ENCODE measurements at regions not wholly inside any gene's neighbourhood (a gene's known extent, or its start where the extent isn't known, plus 50 kb on each side); places are given as distances from the start of the nearest gene placed in this dataset.
A peak's percentile ranks its signal among the peaks of the same experiment; 100 is the strongest.

- DNase-seq = no peak
Measured at GRCh38 chr13:74452881-74453280, 318.7 kb upstream of the KLF12 start.

DNA sequence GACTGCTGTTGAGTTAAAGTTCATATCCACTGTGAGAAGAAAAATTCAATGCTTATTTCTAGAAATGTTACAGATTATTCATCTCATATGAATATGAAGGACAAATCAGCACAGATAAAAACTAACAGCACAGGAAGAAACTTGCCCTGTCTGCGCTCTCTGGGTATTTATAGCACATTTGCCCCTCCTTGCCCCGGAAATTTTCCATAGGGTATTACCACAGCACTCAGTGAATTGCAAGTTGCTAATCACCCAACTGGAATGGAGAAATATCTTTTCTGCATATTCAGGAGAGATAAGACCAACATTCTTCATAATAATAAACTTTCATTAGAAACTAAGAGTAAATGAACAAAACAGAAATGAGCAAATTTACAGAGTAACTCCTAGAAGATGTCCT is 318.0 kb upstream of the KLF12 start:
- DNase-seq = peak; percentile 20

DNA sequence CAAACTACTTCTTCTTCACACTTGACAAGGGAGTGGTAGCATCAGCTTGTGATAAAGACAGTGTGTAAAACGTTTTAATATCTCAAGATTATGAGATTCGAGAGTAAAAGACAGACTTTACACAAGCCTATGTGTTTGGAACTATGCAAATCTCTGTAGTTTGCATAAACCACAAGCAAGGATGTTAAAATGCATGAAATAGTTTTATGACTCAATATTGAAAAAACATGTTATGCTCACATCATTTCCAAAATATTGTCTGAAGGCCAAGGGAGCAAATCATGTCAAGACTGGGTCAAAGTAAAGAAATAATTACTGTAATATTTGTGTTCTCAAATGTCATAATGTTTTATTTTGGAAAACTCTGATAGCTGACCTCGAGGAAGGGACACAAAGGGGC is 316.8 kb upstream of the KLF12 start:
- peak; percentile 60 for DNase-seq

GRCh38 chr13:74450525-74450845 is 316.3 kb upstream of the KLF12 start:
- DNase-seq = no peak

DNA sequence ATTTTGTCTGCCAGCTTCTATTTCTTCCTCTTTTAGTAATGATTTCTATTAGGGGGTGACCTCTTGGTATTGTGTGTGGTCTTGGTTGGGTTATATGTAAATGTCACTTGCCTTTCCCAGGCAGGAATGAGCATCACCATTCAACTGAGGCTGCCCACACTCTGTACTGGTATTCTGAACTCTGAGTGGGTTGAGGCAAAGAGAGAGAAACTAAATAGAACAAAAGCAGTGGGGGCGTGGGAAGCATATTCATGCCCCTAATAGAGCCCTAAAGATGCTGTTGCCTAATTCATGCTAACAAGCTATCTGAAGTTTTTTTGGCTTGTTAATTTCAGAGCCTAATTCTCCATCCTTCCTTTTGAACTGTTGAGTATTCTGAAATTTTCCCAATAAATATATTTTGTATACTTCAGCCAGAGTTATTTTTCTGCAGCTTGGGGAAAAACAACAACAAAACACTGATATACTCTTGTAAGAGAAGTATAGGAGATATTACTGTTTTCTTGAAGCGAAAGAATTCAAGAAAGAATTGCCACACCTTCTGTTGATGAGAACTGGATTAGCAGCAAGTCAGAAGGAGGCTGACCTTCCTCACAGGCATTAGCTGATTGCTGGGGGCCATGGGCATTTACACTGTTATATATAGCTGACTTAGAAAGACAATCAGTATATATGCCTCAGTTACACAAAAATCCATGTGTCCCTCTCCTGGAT is 315.8 kb upstream of the KLF12 start:
- no peak for DNase-seq

DNA sequence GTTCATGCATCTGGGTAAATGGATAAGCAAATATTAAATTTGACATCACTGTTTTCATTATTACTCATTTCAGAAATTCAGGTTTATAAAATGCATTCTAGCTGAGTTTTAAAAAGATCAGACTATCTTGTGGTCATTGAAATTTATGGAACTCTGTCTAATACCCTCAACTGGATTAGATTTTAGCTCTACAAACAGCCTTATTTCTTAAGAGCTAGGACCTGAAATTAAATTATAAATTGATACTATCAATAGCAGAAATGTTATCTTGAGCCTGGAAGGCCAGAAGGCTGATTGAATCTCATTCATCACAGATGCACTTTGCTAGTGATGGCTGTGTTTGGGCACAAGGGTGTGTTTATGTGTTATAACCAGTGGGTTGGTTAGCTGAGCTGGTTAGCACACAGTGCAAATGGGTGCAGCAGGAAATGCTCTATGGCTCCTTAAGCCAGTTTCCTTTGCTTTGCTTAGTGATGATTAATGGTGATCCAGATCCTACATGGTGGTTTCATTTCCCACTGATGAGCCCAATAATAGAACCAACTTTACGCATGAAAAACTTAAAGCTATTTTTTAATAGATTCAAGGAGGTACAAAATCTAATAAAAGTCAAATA is 310.8 kb upstream of the KLF12 start:
- peak; percentile 15 for DNase-seq

GRCh38 chr13:74444161-74444571 is 310.0 kb upstream of the KLF12 start:
- peak; percentile 52 for DNase-seq

DNA sequence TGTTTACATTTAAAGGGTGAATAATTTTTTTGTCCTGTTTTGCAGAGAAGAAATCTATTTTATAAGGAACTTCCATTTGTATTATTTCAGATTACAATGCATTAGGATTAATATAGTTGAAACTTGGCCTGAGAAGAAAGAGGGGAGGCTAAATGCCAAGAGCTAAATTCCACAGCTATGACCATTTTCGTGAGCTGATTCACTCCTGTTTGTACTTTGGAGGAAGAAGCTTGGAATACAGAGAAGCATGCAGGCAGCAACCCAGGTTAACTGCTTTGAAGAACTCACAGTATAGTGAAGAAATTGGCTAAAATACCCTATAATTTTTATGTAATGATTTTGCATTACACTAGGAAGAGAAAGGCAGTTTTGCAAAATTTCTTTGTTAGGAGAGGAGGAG is 309.4 kb upstream of the KLF12 start:
- peak; percentile 86 for DNase-seq

- DNase-seq = no peak
Measured at GRCh38 chr13:74442751-74443150, 308.5 kb upstream of the KLF12 start.

GRCh38 chr13:74438901-74439300 is 304.7 kb upstream of the KLF12 start:
- DNase-seq = no peak

DNA sequence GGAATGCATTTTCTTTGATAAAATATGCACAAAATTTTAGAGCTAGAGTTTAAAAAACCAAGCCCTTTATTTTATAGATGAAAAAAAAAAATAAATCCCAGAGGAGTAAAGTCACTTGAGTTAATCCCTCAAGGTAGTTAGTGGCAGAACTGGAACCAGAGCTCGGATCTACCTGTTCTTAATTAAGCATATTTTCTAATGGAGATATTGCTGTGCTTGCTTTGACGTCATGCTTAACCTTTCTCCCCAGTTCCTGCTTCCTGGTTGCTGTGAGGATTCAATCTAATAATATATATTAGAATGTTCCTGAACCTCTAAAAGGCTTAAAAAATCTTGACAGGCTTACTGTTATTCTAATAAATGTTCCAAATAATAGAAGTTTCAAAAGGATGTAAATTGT is 300.6 kb upstream of the KLF12 start:
- DNase-seq = no peak

- DNase-seq = no peak
Measured at GRCh38 chr13:74424455-74424854, 290.3 kb upstream of the KLF12 start.

- DNase-seq = no peak
Measured at GRCh38 chr13:74423434-74423833, 289.2 kb upstream of the KLF12 start.

DNA sequence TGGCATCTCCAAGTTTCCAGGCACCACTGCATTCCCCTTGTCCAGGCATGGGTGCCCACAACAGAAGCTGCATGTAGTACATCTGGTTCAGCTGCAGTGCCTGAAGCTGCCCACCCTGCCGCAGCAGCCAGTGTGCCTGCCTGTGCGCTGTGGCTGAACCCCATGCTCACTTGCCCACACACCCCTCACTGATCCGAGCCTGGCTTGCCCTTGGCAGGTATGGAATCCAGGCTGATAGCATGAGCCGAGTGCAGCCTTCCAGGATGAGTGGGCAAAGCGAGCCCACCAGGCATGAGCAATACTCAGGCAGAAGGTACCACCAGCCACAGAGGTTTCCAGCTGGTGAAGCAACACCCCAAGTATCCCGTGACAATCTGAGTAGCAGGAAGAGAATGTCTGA is 280.3 kb upstream of the KLF12 start:
- no peak for DNase-seq

DNA sequence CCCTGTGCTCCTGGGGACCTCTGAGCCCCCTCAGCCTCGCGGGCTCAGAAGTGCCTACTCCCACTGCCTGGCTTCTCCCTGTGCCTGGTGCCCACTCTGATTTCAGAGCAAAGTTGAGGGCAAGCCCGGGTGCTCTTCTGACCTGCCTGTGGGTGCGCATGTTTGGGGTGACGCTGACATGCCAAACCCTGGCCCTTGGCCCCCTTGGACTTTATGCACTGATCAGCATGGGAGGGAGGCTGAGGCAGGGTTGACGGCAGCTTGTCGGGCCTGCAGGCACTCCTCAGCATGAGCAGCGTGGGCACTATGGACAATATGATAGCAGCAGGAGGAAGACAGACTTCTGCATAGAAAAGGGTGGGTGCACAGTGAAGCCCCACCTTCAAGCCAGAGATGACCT is 279.3 kb upstream of the KLF12 start:
- no peak for DNase-seq

GRCh38 chr13:74409551-74409950 is 275.3 kb upstream of the KLF12 start:
- no peak for DNase-seq

DNA sequence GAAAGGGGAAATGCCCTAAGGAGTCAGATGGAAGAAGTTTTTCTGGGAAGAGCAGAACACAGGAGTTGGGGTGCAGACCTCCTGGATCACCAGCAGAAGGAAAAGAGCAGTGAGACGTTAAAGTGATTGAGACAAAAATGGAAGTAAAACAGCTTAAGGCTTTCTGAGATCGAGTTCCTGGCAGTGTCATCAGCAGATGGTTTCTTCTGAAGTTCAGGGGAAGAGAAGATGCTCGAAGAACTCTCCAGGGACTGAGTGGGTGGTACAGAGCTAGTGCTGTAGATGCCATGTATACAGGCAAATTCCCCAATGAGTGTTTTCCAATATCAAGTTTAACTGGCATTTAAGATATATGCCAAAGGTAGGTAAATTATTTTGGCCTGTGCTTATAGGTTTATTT is 272.2 kb upstream of the KLF12 start:
- DNase-seq = no peak

GRCh38 chr13:74398599-74398998 is 264.4 kb upstream of the KLF12 start:
- no peak for DNase-seq

DNA sequence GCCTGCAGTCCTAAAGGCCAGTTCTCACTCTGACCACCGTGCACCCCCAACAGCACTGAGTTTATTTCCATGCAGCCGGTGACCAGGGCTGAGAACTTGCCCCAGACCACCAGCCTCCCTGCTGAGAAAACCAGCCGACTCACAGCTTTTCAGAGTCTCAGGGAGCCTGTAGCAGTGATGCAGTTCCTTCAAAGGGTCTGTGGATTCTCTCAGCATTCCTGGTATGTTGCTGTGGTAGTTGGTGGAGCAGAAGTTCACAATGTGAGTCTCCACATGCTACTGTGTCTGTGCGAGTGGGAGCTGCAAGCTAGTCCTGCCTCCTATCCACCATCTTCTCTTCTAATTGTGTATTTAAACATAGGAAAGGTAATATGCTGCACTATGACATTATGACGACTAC is 254.9 kb upstream of the KLF12 start:
- DNase-seq = peak; percentile 7

DNA sequence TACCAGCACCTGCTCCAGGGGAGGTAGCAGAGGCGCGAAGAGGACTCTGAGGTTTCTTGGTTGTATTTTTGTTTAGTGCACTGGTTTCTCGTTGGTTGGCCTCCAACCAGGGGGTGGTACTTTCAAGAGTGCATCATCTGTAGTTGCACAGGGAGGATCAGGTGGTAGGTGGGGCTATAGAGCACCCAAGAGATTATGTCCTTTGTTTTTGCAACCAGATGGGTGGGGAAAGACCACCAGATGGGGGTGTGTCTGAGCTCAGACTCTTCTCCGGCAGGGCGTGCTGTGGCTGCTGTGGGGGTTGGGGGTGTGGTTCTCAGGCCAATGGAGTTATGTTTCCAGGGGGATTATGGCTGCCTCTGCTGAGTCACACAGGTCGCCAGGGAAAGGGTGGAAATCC is 254.4 kb upstream of the KLF12 start:
- no peak for DNase-seq

DNA sequence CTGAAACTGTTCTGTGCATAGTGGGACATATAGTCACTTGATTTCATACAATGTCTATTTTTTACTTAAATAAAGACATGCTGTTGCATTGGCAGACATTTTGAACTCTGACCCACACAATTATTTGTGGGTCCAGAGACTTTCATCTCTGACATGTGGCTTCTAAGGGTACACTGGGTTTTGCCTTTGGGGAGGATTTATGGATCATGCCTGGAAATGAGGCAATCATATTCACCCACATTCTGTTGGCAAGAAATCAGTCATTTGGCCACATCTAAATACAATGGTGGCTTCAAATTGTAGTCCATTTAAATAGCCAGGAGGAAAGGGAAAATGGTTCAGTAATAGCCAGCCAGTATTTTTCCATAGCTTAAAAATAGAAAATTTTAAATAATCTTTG is 238.3 kb upstream of the KLF12 start:
- DNase-seq = no peak

- DNase-seq = no peak
Measured at GRCh38 chr13:74367193-74367592, 233.0 kb upstream of the KLF12 start.

- no peak for DNase-seq
Measured at GRCh38 chr13:74361274-74361673, 227.1 kb upstream of the KLF12 start.

DNA sequence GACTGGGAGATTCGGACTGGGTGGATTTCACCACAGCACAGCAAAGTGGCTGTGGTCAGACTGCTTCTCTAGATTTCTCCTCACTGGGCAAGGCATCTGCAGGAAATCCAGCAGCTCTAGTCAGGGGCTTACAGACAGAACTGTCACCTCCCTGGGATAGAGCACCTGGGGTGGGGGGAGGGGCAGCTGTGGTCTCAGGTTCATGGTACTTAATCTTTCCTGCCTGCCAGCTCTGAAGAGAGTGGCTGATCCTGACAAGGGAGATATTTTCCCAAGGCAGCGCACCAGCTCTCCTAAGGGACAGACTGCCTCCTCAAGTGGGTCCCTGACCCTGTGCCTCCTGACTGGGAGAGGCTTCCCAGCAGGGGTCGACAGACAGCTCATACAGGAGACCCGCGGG is 212.8 kb upstream of the KLF12 start:
- DNase-seq = no peak

GRCh38 chr13:74338341-74338740 is 204.1 kb upstream of the KLF12 start:
- no peak for DNase-seq

All from fibroblast of skin of right quadriceps (primary cell).